ENCODE measurements at regions not wholly inside any gene's neighbourhood (a gene's known extent, or its start where the extent isn't known, plus 50 kb on each side); places are given as distances from the start of the nearest gene placed in this dataset.

GRCh38 chr5:124234022-124234769 is 512.2 kb downstream of the ZNF608 start:
- no peak for DNase-seq (ENCODE audit: low read depth in 2 of 2)

GRCh38 chr5:124232515-124232914 is 513.9 kb downstream of the ZNF608 start:
- no peak for DNase-seq (ENCODE audit: low read depth in 2 of 2)

GRCh38 chr5:124231802-124232201 is 514.6 kb downstream of the ZNF608 start:
- no peak for DNase-seq (ENCODE audit: low read depth in 2 of 2)

DNA sequence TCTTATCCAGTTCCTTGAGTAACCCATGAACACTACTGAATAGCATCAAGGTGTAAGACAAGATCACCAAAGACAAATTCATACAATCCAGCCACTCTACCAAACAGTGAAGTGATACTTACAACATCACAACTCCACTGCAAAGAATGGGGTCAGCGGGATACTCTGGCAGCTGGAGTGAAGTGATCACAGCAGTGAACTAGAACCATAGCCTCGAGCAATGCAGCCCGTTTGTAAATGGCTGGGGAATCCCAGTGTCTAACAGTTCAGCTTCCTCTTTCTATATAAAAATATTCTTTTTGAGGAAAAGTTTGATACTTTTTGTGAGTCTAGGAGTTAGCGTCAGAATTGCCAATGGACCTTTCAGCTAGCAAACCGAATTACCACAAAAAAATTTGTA is 515.2 kb downstream of the ZNF608 start:
- DNase-seq (ENCODE audit: low read depth in 2 of 2), result no peak

- DNase-seq (ENCODE audit: low read depth in 2 of 2), result no peak
These were observed 516.0 kb downstream of the ZNF608 start for GRCh38 chr5:124230456-124230855.

GRCh38 chr5:124229352-124229751 is 517.1 kb downstream of the ZNF608 start:
- no peak for DNase-seq (ENCODE audit: low read depth in 2 of 2)

DNA sequence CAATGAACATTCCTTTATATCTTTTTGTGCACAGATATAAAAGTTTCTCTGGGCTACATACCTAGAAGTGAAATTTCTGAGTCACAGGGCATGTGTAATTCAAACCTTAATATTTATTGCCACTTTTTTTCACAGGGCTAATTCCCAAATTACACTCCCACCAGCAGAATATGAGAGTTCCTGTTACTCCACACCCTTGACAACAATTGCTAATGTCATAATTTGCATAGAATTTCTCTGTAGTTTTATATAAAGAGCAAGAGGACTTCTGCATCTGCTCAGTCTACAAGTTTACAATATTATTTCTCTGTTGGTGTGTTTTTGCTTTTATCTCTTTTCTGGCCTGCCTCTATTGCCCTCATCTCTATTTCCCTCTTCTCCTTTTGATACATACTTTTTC is 518.5 kb downstream of the ZNF608 start:
- no peak for DNase-seq (ENCODE audit: low read depth in 2 of 2)

DNA sequence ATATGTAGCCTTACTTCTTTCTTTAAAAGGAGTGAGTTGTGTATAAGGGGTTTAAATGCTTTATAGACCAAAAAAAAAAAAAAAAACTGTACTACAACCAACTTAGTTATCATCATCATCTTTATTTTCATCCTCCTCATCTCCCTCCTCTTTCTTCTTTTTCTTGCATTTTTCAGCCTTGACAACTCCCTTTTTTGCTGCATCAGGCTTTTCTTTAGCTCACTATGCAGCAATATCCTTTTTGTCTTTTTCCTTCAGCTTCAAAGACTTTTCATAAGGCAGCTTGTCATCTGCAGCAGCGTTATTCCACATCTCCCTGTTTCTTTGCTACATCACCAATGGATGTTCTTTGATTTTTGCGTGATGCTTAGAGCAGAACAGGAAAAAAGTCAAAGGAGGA is 526.0 kb downstream of the ZNF608 start:
- DNase-seq (ENCODE audit: low read depth in 2 of 2), result no peak

- no peak for DNase-seq (ENCODE audit: low read depth in 2 of 2)
These were observed 533.5 kb downstream of the ZNF608 start for GRCh38 chr5:124212934-124213333.

GRCh38 chr5:124210111-124210910 is 536.1 kb downstream of the ZNF608 start:
- DNase-seq (ENCODE audit: low read depth in 2 of 2), result no peak

- DNase-seq (ENCODE audit: low read depth in 2 of 2), result no peak
These were observed 539.3 kb downstream of the ZNF608 start for GRCh38 chr5:124207118-124207517.

DNA sequence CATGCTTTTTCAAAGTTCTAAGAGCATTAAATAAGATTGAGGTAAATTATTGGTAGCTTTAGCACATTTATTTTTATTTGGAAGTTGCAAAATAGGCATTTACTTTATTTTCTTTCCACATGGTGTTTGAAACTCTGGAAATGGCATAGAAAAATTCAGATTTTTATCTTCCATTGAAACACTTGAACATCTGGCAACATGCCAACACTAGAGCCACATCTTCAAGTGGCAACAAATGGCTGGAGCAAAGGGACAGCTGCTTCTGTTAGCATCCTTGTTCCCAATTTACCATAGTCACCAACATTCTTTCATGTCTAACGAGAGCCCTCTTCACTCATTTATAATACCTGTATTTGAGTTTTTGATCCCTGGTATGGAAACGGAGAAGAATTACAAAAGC is 539.9 kb downstream of the ZNF608 start:
- no peak for DNase-seq (ENCODE audit: low read depth in 2 of 2)

GRCh38 chr5:124203303-124203702 is 543.1 kb downstream of the ZNF608 start:
- DNase-seq (ENCODE audit: low read depth in 2 of 2), result no peak

- no peak for DNase-seq (ENCODE audit: low read depth in 2 of 2)
These were observed 546.1 kb downstream of the ZNF608 start for GRCh38 chr5:124200381-124200780.

DNA sequence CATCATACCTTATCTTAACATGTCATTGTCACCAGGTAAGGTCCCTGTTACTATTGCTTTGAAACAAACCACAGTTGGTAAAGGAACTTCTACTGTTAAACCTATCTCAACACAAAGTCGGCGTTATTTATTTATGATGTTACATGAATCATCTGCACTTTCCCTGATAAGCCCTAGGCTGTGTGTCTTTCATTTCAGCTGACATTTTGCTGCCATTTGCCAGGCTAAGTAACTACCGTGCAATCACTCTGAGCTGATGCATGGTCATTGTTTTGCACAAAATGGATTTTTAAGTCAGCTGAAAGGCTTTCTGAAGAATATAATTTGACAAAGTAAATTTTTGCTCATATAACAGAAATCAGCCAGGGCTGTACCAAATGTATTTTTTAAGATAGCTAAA is 546.5 kb downstream of the ZNF608 start:
- no peak for DNase-seq (ENCODE audit: low read depth in 2 of 2)

DNA sequence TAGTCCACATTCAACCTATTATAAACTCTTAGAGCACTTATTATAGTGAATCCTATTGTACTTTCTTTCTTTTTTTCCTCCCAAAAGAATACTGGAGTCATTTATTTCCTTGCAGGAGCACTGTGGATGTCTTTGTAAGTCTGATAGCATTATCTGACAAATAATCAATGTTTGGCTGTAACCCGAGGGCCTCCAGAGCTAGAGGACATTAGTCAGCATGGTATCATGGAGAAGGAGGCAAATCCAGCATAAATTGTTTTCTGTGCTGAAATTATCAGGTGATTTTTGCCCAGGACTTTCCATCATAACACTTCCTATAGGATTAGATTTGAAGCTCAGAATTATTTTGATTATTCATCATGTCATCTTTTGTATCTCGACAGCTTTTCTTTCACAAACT is 551.0 kb downstream of the ZNF608 start:
- no peak for DNase-seq (ENCODE audit: low read depth in 2 of 2)

DNA sequence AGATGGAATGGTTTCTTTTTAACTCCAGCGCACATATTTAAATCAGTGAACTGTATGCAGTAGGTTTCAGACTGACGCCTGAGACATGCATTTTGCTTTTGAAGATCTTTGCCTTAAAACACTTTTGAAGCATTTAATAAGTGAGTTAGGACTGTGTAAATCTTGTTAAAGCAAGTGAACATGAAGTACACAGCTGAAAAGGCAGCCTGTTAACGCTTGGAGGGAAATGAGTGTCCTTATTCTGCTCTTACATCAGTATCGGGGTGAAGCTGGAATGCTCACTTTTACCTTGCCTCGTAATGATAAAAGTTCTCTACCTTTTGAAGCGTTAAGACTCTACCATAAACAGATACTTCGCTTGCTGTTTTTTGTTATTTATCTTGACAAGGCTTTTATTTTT is 552.2 kb downstream of the ZNF608 start:
- no peak for DNase-seq (ENCODE audit: low read depth in 2 of 2)

DNA sequence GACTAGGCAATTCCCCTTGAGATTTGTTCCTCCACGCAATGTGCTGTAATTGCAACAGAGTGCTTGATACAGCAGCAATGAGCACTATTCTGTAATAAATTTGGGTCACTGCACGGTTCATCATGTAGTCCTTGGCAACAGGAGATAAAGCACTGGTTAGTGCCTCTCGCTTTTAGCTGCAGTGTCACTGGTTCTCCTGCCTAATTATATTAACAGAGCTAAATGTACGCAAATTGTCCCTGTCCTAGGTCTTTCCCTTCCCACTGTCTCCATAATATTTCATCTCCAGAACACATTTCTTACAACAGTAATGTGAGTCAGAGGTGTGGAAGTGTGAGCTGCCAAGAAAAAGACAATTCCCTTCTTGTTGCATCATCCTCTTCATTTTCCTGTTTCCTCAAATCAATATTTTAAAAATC is 553.1 kb downstream of the ZNF608 start:
- no peak for DNase-seq (ENCODE audit: low read depth in 2 of 2)

- DNase-seq (ENCODE audit: low read depth in 2 of 2), result no peak
These were observed 553.7 kb downstream of the ZNF608 start for GRCh38 chr5:124192716-124193115.

DNA sequence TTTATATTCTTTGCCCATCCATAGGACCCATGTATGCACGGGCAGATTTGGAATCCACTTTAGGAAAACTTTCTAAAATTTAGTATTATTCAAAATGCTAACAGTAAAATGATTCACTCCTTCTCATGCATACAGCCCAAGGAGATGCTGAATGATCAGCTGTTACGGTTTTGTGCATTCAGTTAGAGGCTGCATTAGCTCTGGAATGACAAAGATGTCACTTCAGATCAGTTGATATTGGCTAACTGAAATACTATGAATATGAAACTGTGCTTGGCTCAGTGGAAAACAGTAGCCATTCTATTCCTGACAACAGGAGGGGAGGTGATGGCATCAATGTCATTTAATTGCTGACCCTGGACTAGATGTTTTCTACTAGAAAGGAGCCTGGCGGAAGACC is 560.7 kb downstream of the ZNF608 start:
- DNase-seq (ENCODE audit: low read depth in 2 of 2), result no peak

DNA sequence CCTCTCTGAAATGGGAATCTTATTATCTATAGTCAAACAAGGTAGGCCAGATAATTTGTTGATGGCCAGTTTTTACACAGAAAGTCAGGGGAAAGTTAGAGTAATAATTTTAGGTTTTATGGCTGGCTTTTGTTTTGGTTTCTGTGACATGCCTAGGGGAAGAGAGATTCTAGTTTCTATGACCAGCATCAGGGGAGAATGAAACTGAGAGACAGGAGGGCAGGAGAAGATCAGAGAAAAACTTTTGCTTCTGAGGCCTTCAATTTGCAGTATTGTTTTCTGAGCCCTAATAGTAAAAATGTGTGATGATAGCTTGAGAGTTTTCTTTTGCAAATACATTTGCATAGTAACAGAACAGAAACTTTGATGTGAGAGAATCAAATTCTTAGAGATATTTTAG is 564.3 kb downstream of the ZNF608 start:
- DNase-seq (ENCODE audit: low read depth in 2 of 2), result no peak

- DNase-seq (ENCODE audit: low read depth in 2 of 2), result no peak
These were observed 565.5 kb downstream of the ZNF608 start for GRCh38 chr5:124180875-124181461.

DNA sequence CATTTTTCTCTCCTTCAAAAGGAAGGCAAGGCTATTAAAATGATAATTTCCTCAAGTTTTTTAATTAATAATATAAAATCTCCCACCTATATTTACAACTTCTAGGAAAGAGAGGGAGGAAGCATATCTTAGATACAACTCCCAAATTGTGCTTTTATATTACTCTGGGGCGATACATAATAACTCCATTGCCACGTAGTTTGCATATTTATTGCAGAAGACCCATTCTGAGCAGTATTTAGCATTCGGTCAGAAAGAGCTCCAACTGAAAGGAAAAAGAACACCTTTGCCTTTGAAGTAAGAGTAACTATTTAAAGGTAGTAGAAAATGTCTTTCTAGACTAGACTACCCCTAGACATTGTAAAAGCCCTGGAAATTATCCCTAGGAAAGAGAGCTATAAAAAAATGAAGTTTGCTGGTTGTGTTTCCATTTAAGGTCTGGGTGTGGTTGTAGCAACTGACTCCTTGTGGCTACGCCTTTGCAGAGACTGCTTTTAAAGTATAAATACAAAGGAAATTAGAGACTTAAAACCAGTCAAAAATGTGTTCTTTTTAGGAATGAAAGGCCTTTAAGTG is 566.1 kb downstream of the ZNF608 start:
- DNase-seq (ENCODE audit: low read depth in 2 of 2), result no peak

Data from stimulated activated CD8-positive, alpha-beta memory T cell treated with anti-CD3 and anti-CD28 coated beads, Interleukin-7, amount 100 ng/mL, for 4 hours (primary cell).